Ovary (tissue), 3 donors: ENCODE measurements at regions not wholly inside any gene's neighbourhood (a gene's known extent, or its start where the extent isn't known, plus 50 kb on each side); places are given as distances from the start of the nearest gene placed in this dataset.

Experiments
- EP300 ChIP-seq: sonication (generic); formaldehyde crosslinking; IDR thresholded peaks from one replicate; pipeline ENCODE4 v1.6.1; 2017; ENCODE audit warnings: antibody characterized with exemption
- POLR2A ChIP-seq: fragments of 450-650 bp; IDR thresholded peaks from one replicate; pipeline ENCODE4 v1.6.1; 2017; ENCODE audit warnings: antibody characterized with exemption, mild to moderate bottlenecking, moderate library complexity
- TF ChIP-seq, protein P1 (sequence below), 3 donors: fragments of 450-650 bp in 2 of 3; fragments of 200-600 bp in 1 of 3; IDR thresholded peaks; one replicate each; pipeline versions ENCODE4 v1.5.1 to v1.8.0; 2016 to 2022; ENCODE audit warnings: antibody characterized with exemption in 3 of 3, mild to moderate bottlenecking in 1 of 3
- donor health status: DM: no; HTN: no; CAD: no.

DNA sequence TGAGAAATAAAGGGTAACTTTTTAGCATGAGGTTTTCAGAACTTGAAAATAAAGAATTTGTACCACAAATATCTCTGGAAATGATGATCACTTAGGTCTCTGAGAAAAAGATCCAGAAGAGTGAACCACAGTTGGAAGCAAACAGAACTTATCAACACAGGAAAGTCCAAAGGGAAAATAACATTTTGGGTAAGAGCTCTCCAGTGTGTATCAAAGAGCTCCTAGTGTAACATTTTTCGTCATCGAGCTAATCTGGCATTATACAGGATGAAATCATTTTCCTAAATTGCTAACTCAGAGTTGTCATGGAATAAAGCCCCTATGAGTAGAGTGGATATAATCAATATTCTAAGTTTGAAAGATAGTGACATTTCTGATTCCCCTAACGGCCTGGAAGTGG lies 104.0 kb downstream of the LMO4 start:
- TF ChIP-seq POLR2A (no peak), EP300 (no peak)
- TF ChIP-seq, protein P1, sequence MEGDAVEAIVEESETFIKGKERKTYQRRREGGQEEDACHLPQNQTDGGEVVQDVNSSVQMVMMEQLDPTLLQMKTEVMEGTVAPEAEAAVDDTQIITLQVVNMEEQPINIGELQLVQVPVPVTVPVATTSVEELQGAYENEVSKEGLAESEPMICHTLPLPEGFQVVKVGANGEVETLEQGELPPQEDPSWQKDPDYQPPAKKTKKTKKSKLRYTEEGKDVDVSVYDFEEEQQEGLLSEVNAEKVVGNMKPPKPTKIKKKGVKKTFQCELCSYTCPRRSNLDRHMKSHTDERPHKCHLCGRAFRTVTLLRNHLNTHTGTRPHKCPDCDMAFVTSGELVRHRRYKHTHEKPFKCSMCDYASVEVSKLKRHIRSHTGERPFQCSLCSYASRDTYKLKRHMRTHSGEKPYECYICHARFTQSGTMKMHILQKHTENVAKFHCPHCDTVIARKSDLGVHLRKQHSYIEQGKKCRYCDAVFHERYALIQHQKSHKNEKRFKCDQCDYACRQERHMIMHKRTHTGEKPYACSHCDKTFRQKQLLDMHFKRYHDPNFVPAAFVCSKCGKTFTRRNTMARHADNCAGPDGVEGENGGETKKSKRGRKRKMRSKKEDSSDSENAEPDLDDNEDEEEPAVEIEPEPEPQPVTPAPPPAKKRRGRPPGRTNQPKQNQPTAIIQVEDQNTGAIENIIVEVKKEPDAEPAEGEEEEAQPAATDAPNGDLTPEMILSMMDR (IDR thresholded peaks at IDR 0.05) = no peak
